Stimulated activated naive CD8-positive, alpha-beta T cell treated with anti-CD3 and anti-CD28 coated beads, Interleukin-15, amount 100 ng/mL, for 72 hours (primary cell): ENCODE measurements at regions not wholly inside any gene's neighbourhood (a gene's known extent, or its start where the extent isn't known, plus 50 kb on each side); places are given as distances from the start of the nearest gene placed in this dataset.
"Not testable (repeated sequence)": the region's sequence is repeated elsewhere in the genome, so short reads cannot be mapped to it uniquely, and the experiment has no call there.

Experiments
- ATAC-seq: fragments of 150-1000 bp; cut with Tn5 transposase; 2 replicates; pipeline ENCODE4 v1.10.0; 2021; ENCODE audit warnings: mild to moderate bottlenecking, moderate library complexity
- DNase-seq, 2 donors: peaks; one replicate each; pipeline ENCODE4 v3.0.0; 2021 to 2022
- H3K27ac Mint-ChIP-seq, 2 donors: one replicate each; pipeline ENCODE4 v1.8.0; 2022; ENCODE audit warnings: mild to moderate bottlenecking in 2 of 2, mixed read lengths in 2 of 2, moderate library complexity in 2 of 2
- H3K27me3 Mint-ChIP-seq: one replicate; pipeline ENCODE4 v1.8.0; 2022; ENCODE audit warnings: mixed read lengths
- H3K4me1 Mint-ChIP-seq: one replicate; pipeline ENCODE4 v1.8.0; 2022; ENCODE audit warnings: mild to moderate bottlenecking, mixed read lengths
- H3K4me3 Mint-ChIP-seq, 2 donors: one replicate each; pipeline ENCODE4 v1.8.0; 2022; ENCODE audit warnings: mild to moderate bottlenecking in 2 of 2, mixed read lengths in 2 of 2, moderate library complexity in 1 of 2
- H3K9me3 Mint-ChIP-seq, 2 donors: one replicate each; pipeline ENCODE4 v1.8.0; 2022; ENCODE audit warnings: mixed read lengths in 2 of 2

GRCh38 chr2:113386780-113387433 lies 50.6 kb upstream of the ZNG1B start:
- DNase-seq, ATAC-seq, H3K4me3 Mint-ChIP-seq, H3K9me3 Mint-ChIP-seq, H3K27ac Mint-ChIP-seq: not testable (repeated sequence)
- H3K27me3 Mint-ChIP-seq, result peaks cover 13% of the 10 kb centered on the region
- H3K4me1 Mint-ChIP-seq, result peaks cover 19% of the 10 kb centered on the region

GRCh38 chr2:113379621-113380020 lies 57.9 kb upstream of the ZNG1B start:
- not testable (repeated sequence) for DNase-seq, ATAC-seq, H3K4me3 Mint-ChIP-seq, H3K27ac Mint-ChIP-seq, H3K9me3 Mint-ChIP-seq
- peaks cover 14% of the 10 kb centered on the region for H3K4me1 Mint-ChIP-seq
- peaks cover 12% of the 10 kb centered on the region for H3K27me3 Mint-ChIP-seq

DNA sequence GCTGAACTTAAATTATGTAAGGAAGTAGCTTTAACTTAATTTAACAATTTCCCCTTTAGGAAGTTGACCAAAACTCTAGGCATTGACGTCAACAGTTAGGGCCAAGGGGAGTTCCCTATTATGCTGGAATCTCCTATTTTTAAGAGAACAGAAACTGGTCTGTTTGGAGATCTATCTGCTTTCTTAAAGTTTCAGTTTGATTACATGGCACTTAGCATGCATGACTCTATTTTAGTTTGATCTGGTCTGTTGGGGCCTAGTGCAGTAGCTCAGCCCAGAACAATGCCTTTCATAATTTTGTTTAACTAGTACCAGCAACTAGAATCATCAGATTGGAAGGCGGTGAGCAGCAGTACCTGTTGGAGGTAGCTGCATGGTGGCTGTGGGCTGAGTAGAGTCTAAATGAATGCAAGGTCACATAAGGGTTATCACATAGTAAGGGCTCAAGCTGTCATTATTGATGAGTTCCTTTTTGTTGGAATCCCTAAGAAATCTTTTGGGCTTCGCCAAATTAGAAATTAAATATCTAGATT lies 60.5 kb upstream of the ZNG1B start:
- Mint-ChIP-seq H3K4me3 (peak overlapping the region in 1 of 2 donors; percentile 25), H3K27ac (peak overlapping the region in 1 of 2 donors; percentile 44), H3K9me3 (no peaks in the 10 kb centered on the region), H3K27me3 (peaks cover 12% of the 10 kb centered on the region), H3K4me1 (peaks cover 14% of the 10 kb centered on the region)
- ATAC-seq, result peak; percentile 88
- no peak for DNase-seq

DNA sequence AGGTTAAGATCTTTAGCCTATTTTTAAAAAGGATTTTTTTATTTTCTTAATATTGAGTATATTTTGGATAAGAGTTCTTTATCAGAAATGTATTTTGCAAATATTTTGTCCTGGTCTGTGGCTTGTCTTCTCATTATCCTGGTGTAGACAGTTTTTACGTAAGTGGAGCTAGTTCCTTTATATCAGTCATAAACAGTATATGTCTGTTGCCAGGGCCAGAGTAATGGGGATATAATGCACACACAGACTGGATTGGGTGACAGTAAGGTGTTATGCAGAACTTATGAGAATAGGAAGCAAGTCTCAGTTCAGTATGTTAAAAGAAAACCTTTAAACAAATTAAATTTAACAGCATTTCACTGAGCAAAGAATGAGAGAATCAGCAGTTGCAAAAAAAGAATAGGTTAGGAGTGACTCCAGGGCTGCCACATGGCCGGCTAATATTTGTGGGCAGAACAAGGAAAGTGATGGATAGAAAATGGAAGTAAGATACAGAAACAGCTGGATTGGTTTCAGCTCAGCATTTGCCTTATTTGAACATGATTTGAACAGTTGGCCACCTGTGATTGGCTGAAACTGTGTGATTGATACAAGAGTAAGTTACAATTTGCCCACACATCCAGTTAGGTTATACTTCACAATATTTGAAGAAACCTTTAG lies 61.1 kb upstream of the ZNG1B start:
- ATAC-seq (peak; percentile 80), DNase-seq (no peak)
- no peaks in the 10 kb centered on the region for H3K9me3 Mint-ChIP-seq
- peaks cover 14% of the 10 kb centered on the region for H3K4me1 Mint-ChIP-seq
- peak overlapping the region in 1 of 2 donors; percentile 1 for H3K4me3 Mint-ChIP-seq
- H3K27ac Mint-ChIP-seq, result no peak overlapping the region
- H3K27me3 Mint-ChIP-seq, result peaks cover 6% of the 10 kb centered on the region

DNA sequence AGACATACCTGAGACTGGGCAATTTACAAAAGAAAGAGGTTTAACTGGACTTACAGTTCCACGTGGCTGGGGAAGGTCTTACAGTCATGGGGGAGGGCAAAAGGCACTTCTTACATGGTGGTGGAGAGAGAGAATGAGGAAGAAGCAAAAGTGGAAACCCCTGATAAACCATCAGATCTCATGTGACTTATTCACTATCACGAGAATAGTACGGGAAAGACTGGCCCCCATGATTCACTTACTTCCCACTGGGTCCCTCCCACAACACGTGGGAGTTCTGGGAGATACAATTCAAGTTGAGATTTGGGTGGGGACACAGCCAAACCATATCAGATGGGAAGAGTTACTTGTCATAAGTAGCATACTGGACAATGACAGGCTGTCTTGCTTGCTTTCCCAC lies 62.6 kb upstream of the ZNG1B start:
- H3K27me3 Mint-ChIP-seq, H3K4me3 Mint-ChIP-seq, H3K9me3 Mint-ChIP-seq, ATAC-seq, H3K27ac Mint-ChIP-seq, DNase-seq: not testable (repeated sequence)
- H3K4me1 Mint-ChIP-seq, result peaks cover 20% of the 10 kb centered on the region

DNA sequence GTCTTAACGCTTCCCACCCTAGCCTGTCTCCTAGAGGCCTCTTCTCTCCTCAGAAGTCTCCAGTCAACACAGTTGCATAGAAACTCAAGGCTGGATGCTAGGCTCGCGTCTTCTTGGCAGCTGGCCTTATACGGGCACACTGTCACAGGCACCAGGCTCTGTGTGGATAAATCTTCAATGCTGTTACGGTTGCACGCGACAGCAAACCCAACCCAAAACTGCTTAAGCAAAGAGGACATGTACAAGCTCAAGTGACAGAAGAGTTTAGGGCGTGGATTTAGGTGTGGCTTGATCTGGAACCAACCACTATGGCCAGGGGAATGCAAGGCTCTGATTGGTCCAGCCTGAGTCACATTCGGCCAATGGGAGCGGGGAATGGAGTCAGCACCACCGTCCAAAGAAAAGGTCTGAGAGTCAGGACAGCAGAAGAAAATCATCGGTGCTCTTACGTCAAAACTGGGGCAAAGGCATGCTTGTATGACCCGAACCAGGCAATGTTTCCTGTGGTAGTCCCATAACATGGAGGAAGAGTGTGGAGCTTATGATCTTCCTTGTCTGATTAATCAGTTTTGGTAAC lies 65.1 kb upstream of the ZNG1B start:
- DNase-seq, result not testable (repeated sequence)

GRCh38 chr2:113370478-113371091 lies 66.9 kb upstream of the ZNG1B start:
- ATAC-seq (peak; percentile 97), DNase-seq (peak; percentile 62 to 70)
- H3K27ac Mint-ChIP-seq, result peak overlapping the region in 1 of 2 donors; percentile 84
- H3K4me3 Mint-ChIP-seq, result no peak overlapping the region
- H3K27me3 Mint-ChIP-seq, result no peaks in the 10 kb centered on the region
- peaks cover 6% of the 10 kb centered on the region for H3K4me1 Mint-ChIP-seq
- no peaks in the 10 kb centered on the region for H3K9me3 Mint-ChIP-seq

More for the DNA sequence above, 65.1 kb upstream of the ZNG1B start:
- H3K27me3 Mint-ChIP-seq, H3K4me3 Mint-ChIP-seq, H3K9me3 Mint-ChIP-seq, ATAC-seq, H3K27ac Mint-ChIP-seq: not testable (repeated sequence)
- peaks cover 18% of the 10 kb centered on the region for H3K4me1 Mint-ChIP-seq

DNA sequence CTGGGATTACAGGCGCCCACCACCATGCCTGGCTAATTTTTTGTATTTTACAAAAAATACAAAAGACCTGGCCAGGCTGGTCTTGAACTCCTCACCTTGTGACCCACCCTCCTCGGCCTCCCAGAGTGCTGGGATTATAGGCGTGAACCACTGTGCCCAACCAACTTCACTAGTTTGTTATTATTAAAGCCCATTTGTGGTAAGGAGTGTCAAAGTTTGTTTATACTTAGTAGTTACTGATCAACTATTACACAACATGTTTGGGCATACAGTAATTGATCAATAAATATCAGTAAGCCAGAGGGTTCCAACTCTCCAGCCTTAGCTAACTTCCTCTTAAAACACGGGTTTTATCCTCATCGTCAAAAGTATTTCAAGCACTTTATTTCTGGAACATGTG lies 67.5 kb upstream of the ZNG1B start:
- Mint-ChIP-seq H3K27ac (no peak overlapping the region), H3K27me3 (no peaks in the 10 kb centered on the region), H3K4me1 (peaks cover 8% of the 10 kb centered on the region), H3K9me3 (no peaks in the 10 kb centered on the region), H3K4me3 (no peak overlapping the region)
- no peak for DNase-seq
- no peak for ATAC-seq

DNA sequence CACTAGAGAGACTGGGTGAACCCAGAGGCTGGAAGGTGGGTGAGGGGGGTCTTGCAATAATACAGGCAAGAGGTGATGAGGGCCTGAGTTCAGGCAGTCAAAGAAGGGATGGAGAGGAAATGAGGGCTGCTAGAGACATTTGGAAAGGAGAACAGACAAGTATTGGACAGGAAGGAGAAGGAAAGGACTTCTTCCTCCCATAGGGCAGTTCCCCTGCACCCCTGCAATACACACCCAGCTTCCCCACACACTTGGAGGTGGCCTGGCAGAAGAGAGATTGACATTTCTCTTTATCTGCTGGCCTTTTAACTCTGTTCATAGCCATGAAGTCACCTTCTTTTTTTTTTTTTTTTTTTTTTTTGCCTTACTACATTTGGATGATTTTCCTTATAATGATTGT lies 68.9 kb upstream of the ZNG1B start:
- ATAC-seq, DNase-seq, H3K9me3 Mint-ChIP-seq, H3K27ac Mint-ChIP-seq, H3K4me3 Mint-ChIP-seq, H3K27me3 Mint-ChIP-seq: not testable (repeated sequence)
- peaks cover 11% of the 10 kb centered on the region for H3K4me1 Mint-ChIP-seq

GRCh38 chr2:113366821-113367220 lies 70.7 kb upstream of the ZNG1B start:
- H3K4me3 Mint-ChIP-seq, H3K9me3 Mint-ChIP-seq, DNase-seq, H3K27me3 Mint-ChIP-seq, ATAC-seq, H3K27ac Mint-ChIP-seq: not testable (repeated sequence)
- peaks cover 11% of the 10 kb centered on the region for H3K4me1 Mint-ChIP-seq

DNA sequence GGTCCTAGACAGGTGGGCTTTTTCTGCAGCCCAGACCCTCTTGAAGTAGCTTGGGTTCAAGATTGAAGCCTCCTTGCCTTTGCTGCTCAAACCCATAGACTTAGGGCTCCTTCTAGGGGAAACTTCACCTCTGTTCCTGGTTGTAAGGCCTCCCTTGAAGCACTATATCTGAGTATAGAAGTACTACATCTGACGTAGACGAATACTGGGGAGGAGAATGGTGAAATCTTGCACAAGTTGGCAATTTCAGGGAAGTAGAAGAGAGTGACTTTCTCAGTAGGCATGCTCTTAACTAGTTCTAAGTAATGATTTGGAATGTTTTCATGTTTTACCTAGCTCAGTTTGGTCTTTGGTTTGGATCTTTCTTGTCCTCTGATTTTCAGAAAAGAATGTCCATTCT lies 71.7 kb upstream of the ZNG1B start:
- peaks cover 14% of the 10 kb centered on the region for H3K4me1 Mint-ChIP-seq
- not testable (repeated sequence) for H3K4me3 Mint-ChIP-seq, H3K9me3 Mint-ChIP-seq, H3K27ac Mint-ChIP-seq, H3K27me3 Mint-ChIP-seq, DNase-seq, ATAC-seq

- peaks cover 15% of the 10 kb centered on the region for H3K4me1 Mint-ChIP-seq
- not testable (repeated sequence) for H3K9me3 Mint-ChIP-seq, DNase-seq, H3K27ac Mint-ChIP-seq, H3K4me3 Mint-ChIP-seq, H3K27me3 Mint-ChIP-seq
- ATAC-seq, result peak; percentile 69
These were observed 72.2 kb upstream of the ZNG1B start for GRCh38 chr2:113365290-113365689.

DNA sequence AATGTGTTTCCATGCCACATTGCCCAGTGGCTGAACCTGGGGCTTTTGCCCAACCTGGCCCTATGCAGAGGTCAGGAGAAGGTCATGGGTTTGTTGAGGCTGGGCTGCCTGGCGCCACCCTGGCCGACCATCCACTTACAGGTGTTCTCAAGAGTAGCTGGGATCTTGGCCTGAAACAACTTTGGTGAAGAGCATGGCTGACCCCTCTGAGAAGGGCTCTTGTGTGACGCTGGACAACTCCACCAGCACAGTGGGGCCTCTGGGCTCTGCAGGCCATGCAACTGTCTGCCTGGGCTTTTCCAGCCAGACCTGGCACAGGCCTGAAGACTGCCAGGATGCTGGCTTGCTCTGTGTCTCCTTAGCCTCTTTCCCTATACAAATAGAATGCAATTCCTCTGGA lies 76.4 kb upstream of the ZNG1B start:
- Mint-ChIP-seq H3K27me3 (peaks cover 9% of the 10 kb centered on the region), H3K9me3 (no peaks in the 10 kb centered on the region), H3K27ac (no peak overlapping the region), H3K4me1 (peaks cover 34% of the 10 kb centered on the region), H3K4me3 (no peak overlapping the region)
- no peak for ATAC-seq
- no peak for DNase-seq

- no peak for DNase-seq
- no peak overlapping the region for H3K4me3 Mint-ChIP-seq
- H3K27ac Mint-ChIP-seq, result no peak overlapping the region
- peak; percentile 28 for ATAC-seq
- H3K9me3 Mint-ChIP-seq, result no peaks in the 10 kb centered on the region
- peaks cover 29% of the 10 kb centered on the region for H3K4me1 Mint-ChIP-seq
- H3K27me3 Mint-ChIP-seq, result peaks cover 8% of the 10 kb centered on the region
These were observed 78.3 kb upstream of the PAX8 start for GRCh38 chr2:113357071-113357470.

DNA sequence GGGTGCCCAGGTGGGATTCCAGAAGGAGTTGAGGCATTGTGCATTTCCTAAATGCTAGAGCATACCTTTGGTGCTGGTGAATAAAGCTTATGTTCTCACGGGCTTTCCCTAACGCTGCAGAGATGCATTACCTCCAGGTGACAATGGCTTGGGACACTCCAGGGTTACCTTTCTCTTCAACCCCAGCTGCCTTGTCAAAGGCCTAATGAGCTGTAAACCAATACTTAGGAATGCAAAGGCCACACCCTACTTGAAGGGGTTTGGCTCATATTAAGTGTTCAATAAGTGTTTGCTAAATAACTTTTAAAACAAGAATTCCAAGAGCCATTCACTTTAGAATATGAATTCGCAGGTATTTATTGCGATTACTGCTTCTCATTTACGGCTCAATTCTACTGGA lies 77.6 kb upstream of the PAX8 start:
- H3K4me3 Mint-ChIP-seq, ATAC-seq: not testable (repeated sequence)
- peaks cover 11% of the 10 kb centered on the region for H3K27me3 Mint-ChIP-seq

More for the DNA sequence above, 77.6 kb upstream of the PAX8 start:
- not testable (repeated sequence) for H3K27ac Mint-ChIP-seq, DNase-seq, H3K9me3 Mint-ChIP-seq
- peaks cover 29% of the 10 kb centered on the region for H3K4me1 Mint-ChIP-seq
